ENCODE measurements at regions not wholly inside any gene's neighbourhood (a gene's known extent, or its start where the extent isn't known, plus 50 kb on each side); places are given as distances from the start of the nearest gene placed in this dataset.

- H3K9me3 ChIP-seq (ENCODE audit: low read length): no peaks in the 10 kb centered on the region
- ChIA-PET CTCF (ENCODE audit: low intra/inter-chr PET ratio, low total read pairs) (no interaction called here), POLR2A (no interaction called here)
- in situ Hi-C loops (cut with HindIII; ENCODE audit: extremely low pct_ligation_motif_present, low pct_unique_long_range_greater_than_20kb): no loop called here
- H3K4me2 ChIP-seq (ENCODE audit: low read depth, low read length): no peak overlapping the region
- H3K4me3 ChIP-seq (replicated peaks in 1 of 3; ENCODE audit: insufficient read depth in 1 of 3, low read depth in 2 of 3, low read length in 3 of 3): no peak overlapping the region
- H3K9ac ChIP-seq (ENCODE audit: insufficient read depth, low read depth, low read length): no peak overlapping the region
- FAIRE-seq (no peak), DNase-seq (ENCODE audit: low spot score) (no peak), ATAC-seq (no peak)
- 45% methylated on average over 9 of the region's 10 CpGs for WGBS (ENCODE audit: low lambda C conversion rate)
- H3K4me1 ChIP-seq (ENCODE audit: insufficient read depth, low read length): no peaks in the 10 kb centered on the region
- BruUV-seq (replicated peaks): no TSS peak
- intact Hi-C loops (cut with micrococcal nuclease; ENCODE audit: unreplicated experiment): no loop called here
- H3K79me2 ChIP-seq (ENCODE audit: insufficient read depth, low read length): no peaks in the 10 kb centered on the region
- no peaks in the 10 kb centered on the region for H4K20me1 ChIP-seq (ENCODE audit: insufficient read depth, low read length)
- TF ChIP-seq MAFK (conservative IDR thresholded peaks at IDR 0.05 in 1 of 2, IDR thresholded peaks at IDR 0.05 in 1 of 2; ENCODE audit: low read length in 2 of 2) (peak; percentile 58 to 81), BRCA1 (CRISPR knock-in tag; IDR thresholded peaks at IDR 0.05) (no peak), ZNF451 (CRISPR knock-in tag; IDR thresholded peaks at IDR 0.05) (no peak), MAFF (IDR thresholded peaks at IDR 0.05; ENCODE audit: low read depth, low read length) (peak; percentile 60)
- H3K27me3 ChIP-seq (ENCODE audit: control insufficient read depth in 1 of 2, insufficient read depth in 2 of 2, low read length in 2 of 2): peaks cover 0 to 7% of the 10 kb centered on the region in 2 experiments; a peak in 2 of 5 replicates
- H3K27ac ChIP-seq (ENCODE audit: extremely low read length, insufficient read depth, low read length): no peak overlapping the region
- H3K36me3 ChIP-seq (replicated peaks in 1 of 2; ENCODE audit: control insufficient read depth in 1 of 2, insufficient read depth in 2 of 2, low read length in 2 of 2): no peaks in the 10 kb centered on the region
- H2AFZ ChIP-seq (ENCODE audit: low read length): no peak overlapping the region
These were observed 208.1 kb upstream of the S1PR3 start for GRCh38 chr9:88782931-88783710.

GRCh38 chr9:88783711-88784083 lies 207.6 kb upstream of the S1PR3 start:
- no TSS peak for BruUV-seq (replicated peaks)
- Histone ChIP-seq H3K27ac (ENCODE audit: extremely low read length, insufficient read depth, low read length) (no peak overlapping the region), H3K4me2 (ENCODE audit: low read depth, low read length) (no peak overlapping the region), H3K27me3 (ENCODE audit: control insufficient read depth in 1 of 2, insufficient read depth in 2 of 2, low read length in 2 of 2) (peaks cover 0 to 7% of the 10 kb centered on the region in 2 experiments; a peak in 2 of 5 replicates), H3K9me3 (ENCODE audit: low read length) (no peaks in the 10 kb centered on the region), H3K4me3 (replicated peaks in 1 of 3; ENCODE audit: insufficient read depth in 1 of 3, low read depth in 2 of 3, low read length in 3 of 3) (no peak overlapping the region), H3K36me3 (replicated peaks in 1 of 2; ENCODE audit: control insufficient read depth in 1 of 2, insufficient read depth in 2 of 2, low read length in 2 of 2) (no peaks in the 10 kb centered on the region), H2AFZ (ENCODE audit: low read length) (no peak overlapping the region), H3K9ac (ENCODE audit: insufficient read depth, low read depth, low read length) (no peak overlapping the region), H4K20me1 (ENCODE audit: insufficient read depth, low read length) (no peaks in the 10 kb centered on the region), H3K4me1 (ENCODE audit: insufficient read depth, low read length) (no peaks in the 10 kb centered on the region), H3K79me2 (ENCODE audit: insufficient read depth, low read length) (no peaks in the 10 kb centered on the region)
- ChIA-PET CTCF (ENCODE audit: low intra/inter-chr PET ratio, low total read pairs) (no interaction called here), POLR2A (no interaction called here)
- intact Hi-C loops (cut with micrococcal nuclease; ENCODE audit: unreplicated experiment): no loop called here
- in situ Hi-C loops (cut with HindIII; ENCODE audit: extremely low pct_ligation_motif_present, low pct_unique_long_range_greater_than_20kb): no loop called here
- DNase-seq (ENCODE audit: low spot score) (no peak), ATAC-seq (no peak), FAIRE-seq (no peak)
- 10% methylated on average over 3 of the region's 4 CpGs for WGBS (ENCODE audit: low lambda C conversion rate)
- TF ChIP-seq ZNF576 (CRISPR knock-in tag; IDR thresholded peaks at IDR 0.05): no peak
- no peak for TF ChIP-seq MED13 (CRISPR knock-in tag; IDR thresholded peaks at IDR 0.05)
- no peak for TF ChIP-seq HNRNPH1 (optimal IDR thresholded peaks at IDR 0.05; ENCODE audit: low read depth, low read length)
- no peak for TF ChIP-seq PPARG (CRISPR knock-in tag; conservative IDR thresholded peaks at IDR 0.05)
- no peak for TF ChIP-seq TEAD3 (CRISPR knock-in tag; optimal IDR thresholded peaks at IDR 0.05; ENCODE audit: borderline replicate concordance)
- TF ChIP-seq ZNF7 (CRISPR knock-in tag; IDR thresholded peaks at IDR 0.05): no peak
- TF ChIP-seq ZFY (CRISPR knock-in tag; IDR thresholded peaks at IDR 0.05): no peak
- TF ChIP-seq PATZ1 (CRISPR knock-in tag; IDR thresholded peaks at IDR 0.05): no peak
- TF ChIP-seq ZNF432 (CRISPR knock-in tag; IDR thresholded peaks at IDR 0.05; ENCODE audit: borderline replicate concordance): no peak
- TF ChIP-seq FOXO4 (CRISPR knock-in tag; conservative IDR thresholded peaks at IDR 0.05): no peak
- TF ChIP-seq NFYB (CRISPR knock-in tag; IDR thresholded peaks at IDR 0.05): no peak
- TF ChIP-seq KLF6 (CRISPR knock-in tag; IDR thresholded peaks at IDR 0.05): no peak
- TF ChIP-seq KMT2B (CRISPR knock-in tag; IDR thresholded peaks at IDR 0.05): no peak
- TF ChIP-seq TP53 (CRISPR knock-in tag; conservative IDR thresholded peaks at IDR 0.05): no peak
